ENCODE measurements at regions not wholly inside any gene's neighbourhood (a gene's known extent, or its start where the extent isn't known, plus 50 kb on each side); places are given as distances from the start of the nearest gene placed in this dataset.

DNA sequence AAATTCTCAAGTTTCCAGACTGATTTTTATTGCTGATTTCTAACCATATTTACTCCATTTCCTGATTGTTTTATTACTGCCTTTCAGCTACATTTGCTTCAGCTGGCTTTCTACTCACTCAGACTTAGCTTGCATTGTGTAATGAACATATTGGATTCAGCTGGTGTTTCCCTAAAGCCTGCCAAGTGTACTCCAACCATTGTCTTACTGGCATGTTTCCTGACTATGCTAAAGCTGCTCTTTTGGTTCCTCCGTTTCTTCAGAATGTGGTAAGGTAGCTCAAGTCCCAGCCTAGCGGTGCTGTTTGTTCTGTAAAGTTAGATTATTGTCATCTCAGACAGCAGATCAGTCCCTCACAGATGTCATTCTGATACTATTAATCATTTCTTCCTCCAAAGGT lies 53.1 kb upstream of the GLRA2 start:
- no peak overlapping the region for H3K4me3 Mint-ChIP-seq
- no peaks in the 10 kb centered on the region for H3K4me1 Mint-ChIP-seq
- no peaks in the 10 kb centered on the region for H3K36me3 Mint-ChIP-seq
- H3K27ac Mint-ChIP-seq: no peak overlapping the region
- H3K27me3 Mint-ChIP-seq: no peaks in the 10 kb centered on the region
- DNase-seq: no peak
- H3K9me3 Mint-ChIP-seq: no peaks in the 10 kb centered on the region

DNA sequence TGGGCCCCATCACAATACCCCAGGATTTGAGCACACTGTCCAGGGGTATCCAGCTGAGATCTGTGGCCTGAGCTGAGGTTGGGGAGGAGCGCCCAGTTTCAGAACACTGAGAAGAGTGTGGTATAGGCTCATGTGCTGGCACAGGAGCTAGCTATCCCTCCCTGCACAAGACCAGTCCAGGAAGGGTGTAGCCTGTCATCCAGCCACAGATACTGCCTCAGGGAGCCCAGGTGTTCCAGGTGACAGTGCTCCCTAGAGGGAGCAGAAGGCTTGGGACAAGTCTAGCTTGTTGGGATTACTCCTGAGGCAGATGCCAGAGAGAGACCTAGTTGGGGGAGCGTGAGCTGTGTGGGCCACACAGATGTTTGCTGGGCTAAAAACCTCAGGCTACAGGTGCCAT lies 79.6 kb upstream of the GLRA2 start:
- DNase-seq: no peak
- no peak overlapping the region for H3K4me3 Mint-ChIP-seq
- H3K27ac Mint-ChIP-seq: no peak overlapping the region
- H3K27me3 Mint-ChIP-seq: no peaks in the 10 kb centered on the region
- H3K4me1 Mint-ChIP-seq: no peaks in the 10 kb centered on the region
- H3K36me3 Mint-ChIP-seq: no peaks in the 10 kb centered on the region
- no peaks in the 10 kb centered on the region for H3K9me3 Mint-ChIP-seq

DNA sequence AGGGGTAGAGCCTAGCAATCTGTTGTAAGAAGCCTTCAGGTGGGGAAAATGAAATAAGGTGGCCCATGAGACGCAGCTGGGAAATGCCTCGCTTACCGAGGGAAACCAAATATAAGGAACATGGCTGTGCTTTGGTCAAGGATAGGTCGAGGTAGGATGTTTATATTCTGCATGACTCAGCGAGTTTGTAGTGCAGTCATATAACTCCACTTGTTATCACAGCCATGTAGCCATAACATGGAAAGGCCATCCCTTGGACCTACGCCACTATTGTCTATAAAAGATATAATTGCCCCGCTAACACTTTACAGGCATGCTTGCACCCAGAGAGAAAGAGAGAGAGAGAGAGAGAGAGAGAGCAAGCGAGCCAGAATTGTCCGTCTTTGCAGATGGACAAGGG lies 80.9 kb upstream of the GLRA2 start:
- Mint-ChIP-seq H3K27me3 (no peaks in the 10 kb centered on the region), H3K4me3 (no peak overlapping the region), H3K27ac (no peak overlapping the region), H3K36me3 (no peaks in the 10 kb centered on the region), H3K4me1 (no peaks in the 10 kb centered on the region), H3K9me3 (no peaks in the 10 kb centered on the region)
- no peak for DNase-seq

DNA sequence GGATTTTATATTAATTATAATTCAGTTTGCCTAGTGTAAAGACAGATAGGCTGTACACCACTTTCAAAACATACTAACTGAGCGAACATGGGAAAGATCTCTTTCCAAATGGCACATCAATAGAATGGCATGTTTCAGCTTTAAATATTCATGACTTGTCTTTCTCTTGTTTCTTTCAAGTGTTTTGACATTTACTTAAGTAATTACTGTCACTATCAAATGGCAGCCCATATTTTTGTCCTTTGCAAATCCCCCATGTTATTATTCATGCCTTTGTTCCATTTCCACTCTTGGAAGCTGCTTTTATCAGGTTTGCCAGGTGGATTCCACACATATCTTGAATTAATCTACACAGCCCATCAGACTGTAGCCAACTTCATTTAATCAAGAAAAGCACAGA lies 89.2 kb upstream of the GLRA2 start:
- Mint-ChIP-seq H3K36me3 (no peaks in the 10 kb centered on the region), H3K4me1 (no peaks in the 10 kb centered on the region), H3K4me3 (no peak overlapping the region), H3K27me3 (no peaks in the 10 kb centered on the region), H3K9me3 (no peaks in the 10 kb centered on the region), H3K27ac (no peak overlapping the region)
- no peak for DNase-seq

DNA sequence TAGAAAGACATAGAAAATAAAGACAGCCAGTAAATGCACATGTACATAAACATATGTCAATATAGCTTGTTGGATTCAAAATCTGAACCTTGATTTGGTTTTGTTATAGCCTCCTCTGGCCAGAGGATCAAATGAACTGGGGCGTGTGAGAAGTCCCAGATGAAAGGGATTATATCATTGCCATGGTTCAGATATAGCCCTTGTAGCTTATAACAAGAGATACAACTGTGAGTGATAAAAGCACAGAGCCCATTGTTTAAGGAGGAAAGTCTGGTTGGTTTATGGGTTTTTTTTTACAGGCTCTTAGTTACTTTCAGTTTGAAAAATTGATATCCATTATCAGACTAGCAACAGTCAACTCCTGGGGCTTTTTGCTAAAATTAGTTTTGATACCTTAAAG lies 101.7 kb upstream of the GLRA2 start:
- no peak overlapping the region for H3K27ac Mint-ChIP-seq
- no peaks in the 10 kb centered on the region for H3K4me1 Mint-ChIP-seq

DNA sequence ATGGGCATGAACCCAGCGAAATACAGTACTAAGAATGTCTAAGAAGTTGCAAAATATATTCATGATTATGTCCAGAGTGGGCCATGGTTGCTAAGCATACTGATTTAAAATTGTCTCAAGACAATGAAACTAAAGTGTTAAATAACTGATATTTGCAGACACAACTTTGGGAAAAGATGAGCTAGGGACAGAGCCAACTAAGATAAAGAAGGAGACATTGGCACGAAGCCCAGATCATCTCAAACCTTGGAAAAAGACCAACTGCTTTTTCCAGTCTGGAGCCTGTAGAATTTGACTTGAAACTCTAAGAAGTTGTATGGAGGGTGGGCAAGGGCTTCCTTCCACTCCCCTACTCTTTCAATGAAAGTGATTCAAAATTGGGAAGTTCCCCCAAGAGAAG lies 108.5 kb upstream of the GLRA2 start:
- Mint-ChIP-seq H3K36me3 (no peaks in the 10 kb centered on the region), H3K9me3 (no peaks in the 10 kb centered on the region), H3K4me3 (no peak overlapping the region), H3K4me1 (no peaks in the 10 kb centered on the region), H3K27ac (no peak overlapping the region), H3K27me3 (no peaks in the 10 kb centered on the region)
- DNase-seq: no peak

More for the DNA sequence above, 101.7 kb upstream of the GLRA2 start:
- Mint-ChIP-seq H3K9me3 (no peaks in the 10 kb centered on the region), H3K27me3 (no peaks in the 10 kb centered on the region), H3K36me3 (no peaks in the 10 kb centered on the region), H3K4me3 (no peak overlapping the region)
- no peak for DNase-seq

DNA sequence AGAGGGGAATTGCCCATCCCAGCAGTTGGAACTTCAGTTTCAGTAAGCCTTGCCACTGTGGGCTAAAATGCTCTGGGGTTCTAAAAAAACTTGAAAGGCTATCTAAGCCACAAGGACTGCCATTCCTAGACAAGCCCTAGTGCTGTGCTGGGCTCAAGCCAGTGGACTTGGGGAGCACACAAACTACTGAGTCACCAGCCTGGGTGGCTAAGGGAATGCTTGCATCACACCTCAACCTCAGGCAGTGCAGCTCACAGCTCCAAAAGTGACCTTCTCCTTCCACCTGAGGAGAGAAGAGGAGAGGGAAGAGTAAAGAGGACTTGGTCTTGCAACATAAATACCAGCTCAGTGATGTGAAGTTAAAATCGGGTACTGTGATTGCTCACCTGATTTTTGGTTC lies 116.7 kb upstream of the GLRA2 start:
- H3K4me3 Mint-ChIP-seq: no peak overlapping the region
- no peak overlapping the region for H3K27ac Mint-ChIP-seq
- no peak for DNase-seq

DNA sequence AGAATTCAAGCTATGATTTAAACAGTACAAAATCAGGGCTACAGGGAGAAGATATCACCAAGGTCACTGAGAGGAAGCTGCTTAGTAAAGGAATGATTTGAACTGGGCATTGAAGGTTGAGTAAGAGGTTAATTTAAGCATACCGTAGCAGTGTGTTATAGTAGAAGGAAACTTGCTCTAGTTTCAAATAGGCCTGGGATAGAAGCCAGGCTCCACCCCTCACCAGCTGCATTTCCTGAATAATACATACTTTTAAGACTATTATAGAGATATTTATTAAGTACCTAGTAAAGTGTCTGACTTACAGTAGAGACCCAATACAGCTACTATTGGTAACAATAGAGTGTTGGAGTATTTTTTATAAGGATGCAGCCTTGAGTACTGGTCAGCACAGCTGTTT lies 118.0 kb upstream of the GLRA2 start:
- no peaks in the 10 kb centered on the region for H3K9me3 Mint-ChIP-seq
- no peak for DNase-seq
- no peak overlapping the region for H3K4me3 Mint-ChIP-seq
- no peak overlapping the region for H3K27ac Mint-ChIP-seq
- H3K36me3 Mint-ChIP-seq: no peaks in the 10 kb centered on the region
- H3K27me3 Mint-ChIP-seq: peaks cover 4% of the 10 kb centered on the region
- H3K4me1 Mint-ChIP-seq: no peaks in the 10 kb centered on the region

More for the DNA sequence above, 116.7 kb upstream of the GLRA2 start:
- Mint-ChIP-seq H3K36me3 (no peaks in the 10 kb centered on the region), H3K9me3 (no peaks in the 10 kb centered on the region), H3K4me1 (no peaks in the 10 kb centered on the region), H3K27me3 (peaks cover 4% of the 10 kb centered on the region)

DNA sequence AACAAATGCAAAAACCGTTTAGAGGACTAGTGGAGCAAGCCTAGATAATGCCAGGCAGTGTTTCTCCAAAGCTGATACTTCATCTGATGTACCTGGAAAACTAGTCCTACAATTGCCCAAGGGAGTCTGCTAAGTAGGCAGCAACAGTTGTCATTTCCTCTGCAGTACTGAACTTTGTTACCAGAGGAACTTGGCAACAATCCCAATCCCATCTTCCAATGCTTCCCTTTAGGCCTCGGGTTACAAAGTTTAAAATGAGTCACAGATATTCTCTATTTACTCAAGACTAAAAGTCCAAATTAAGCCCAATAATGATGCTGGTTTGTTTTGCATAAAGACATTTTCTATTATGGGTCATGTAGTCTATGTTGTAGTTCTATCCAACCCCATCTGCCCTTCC lies 120.0 kb upstream of the GLRA2 start:
- H3K4me1 Mint-ChIP-seq: no peaks in the 10 kb centered on the region
- H3K4me3 Mint-ChIP-seq: no peak overlapping the region
- H3K27ac Mint-ChIP-seq: no peak overlapping the region
- H3K27me3 Mint-ChIP-seq: peaks cover 4% of the 10 kb centered on the region
- DNase-seq: no peak
- no peaks in the 10 kb centered on the region for H3K36me3 Mint-ChIP-seq
- H3K9me3 Mint-ChIP-seq: no peaks in the 10 kb centered on the region

DNA sequence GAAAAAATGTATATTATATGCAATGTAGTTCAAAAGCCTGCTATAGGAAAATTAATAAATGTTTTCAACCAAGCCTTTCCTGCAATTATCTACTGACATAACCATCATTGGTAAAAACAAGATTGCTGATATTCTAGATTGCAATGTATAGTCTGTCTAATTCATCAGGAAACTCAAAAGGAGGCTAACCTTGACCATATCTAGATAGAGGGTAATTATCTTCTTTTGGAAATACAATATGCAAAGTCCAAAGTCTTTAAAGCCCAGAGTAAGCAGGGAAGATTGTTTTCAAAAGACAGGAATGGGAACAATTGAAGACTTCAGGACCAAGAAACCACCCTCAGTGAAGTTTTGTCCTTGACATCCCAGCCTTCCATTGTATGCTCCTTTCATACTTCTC lies 123.1 kb upstream of the GLRA2 start:
- no peaks in the 10 kb centered on the region for H3K9me3 Mint-ChIP-seq
- no peak overlapping the region for H3K4me3 Mint-ChIP-seq
- peaks cover 3% of the 10 kb centered on the region for H3K27me3 Mint-ChIP-seq
- DNase-seq: no peak
- no peaks in the 10 kb centered on the region for H3K4me1 Mint-ChIP-seq
- no peak overlapping the region for H3K27ac Mint-ChIP-seq
- H3K36me3 Mint-ChIP-seq: no peaks in the 10 kb centered on the region

DNA sequence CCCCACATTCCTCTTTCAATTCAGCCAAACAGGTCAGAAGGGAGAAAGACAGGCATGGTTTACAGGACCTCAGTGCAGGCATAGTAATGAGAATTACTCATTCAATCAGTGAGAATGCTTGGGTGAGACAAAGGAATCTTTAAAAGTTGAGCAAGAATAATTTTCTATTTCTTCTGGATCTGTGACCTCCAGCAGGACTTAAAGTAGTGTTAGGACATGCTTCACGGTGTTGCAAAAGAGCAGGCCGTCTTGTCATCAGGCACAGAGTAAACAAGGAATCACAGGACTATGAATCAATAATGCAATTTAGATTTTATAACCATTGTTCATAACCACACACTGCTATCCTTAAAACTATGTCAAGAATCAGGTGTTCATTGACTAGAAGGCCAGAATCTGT lies 130.6 kb upstream of the GLRA2 start:
- H3K27ac Mint-ChIP-seq: no peak overlapping the region
- peaks cover 2% of the 10 kb centered on the region for H3K9me3 Mint-ChIP-seq
- H3K36me3 Mint-ChIP-seq: no peaks in the 10 kb centered on the region
- no peak for DNase-seq
- no peaks in the 10 kb centered on the region for H3K4me1 Mint-ChIP-seq
- no peaks in the 10 kb centered on the region for H3K27me3 Mint-ChIP-seq
- H3K4me3 Mint-ChIP-seq: no peak overlapping the region

DNA sequence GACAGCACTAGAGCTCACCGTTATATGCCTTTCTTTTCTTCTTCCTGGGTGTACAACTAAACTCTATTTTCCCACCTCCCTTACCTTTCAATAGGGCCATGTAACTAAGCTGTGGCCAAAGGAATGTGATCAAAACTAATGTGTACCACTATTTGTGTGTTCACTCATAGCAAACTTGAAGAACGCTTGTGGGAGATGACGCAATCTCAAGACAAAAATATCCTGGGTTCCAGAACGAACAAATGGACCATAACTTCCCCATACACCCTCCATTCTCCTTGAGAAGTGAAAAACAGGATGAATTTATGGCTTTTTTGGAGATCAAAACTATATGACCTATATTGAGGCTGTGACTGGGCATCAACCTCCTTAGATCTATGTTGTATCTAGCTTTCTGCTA lies 139.7 kb upstream of the GLRA2 start:
- Mint-ChIP-seq H3K27ac (no peak overlapping the region), H3K4me1 (no peaks in the 10 kb centered on the region), H3K36me3 (no peaks in the 10 kb centered on the region), H3K4me3 (no peak overlapping the region), H3K9me3 (no peaks in the 10 kb centered on the region), H3K27me3 (no peaks in the 10 kb centered on the region)
- DNase-seq: no peak

DNA sequence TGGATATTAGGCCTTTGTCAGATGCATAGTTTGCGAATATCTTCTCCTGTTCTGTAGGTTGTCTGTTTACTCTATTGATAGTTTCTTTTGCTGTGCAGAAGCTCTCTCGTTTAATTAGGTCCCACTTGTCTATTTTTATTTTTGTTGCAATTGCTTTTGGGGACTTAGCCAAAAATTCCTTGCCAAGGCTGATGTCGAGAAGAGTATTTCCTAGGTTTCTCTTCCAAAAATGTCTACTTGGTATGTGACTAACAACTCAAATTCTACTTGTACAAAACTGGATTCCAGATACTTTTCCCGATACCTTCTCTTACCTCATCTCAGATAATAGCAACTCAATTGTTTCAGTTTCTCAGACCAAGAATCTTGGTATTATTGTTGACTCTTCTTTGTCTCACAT lies 142.4 kb upstream of the GLRA2 start:
- no peak for DNase-seq
- H3K4me1 Mint-ChIP-seq: no peaks in the 10 kb centered on the region
- no peaks in the 10 kb centered on the region for H3K36me3 Mint-ChIP-seq
- H3K27me3 Mint-ChIP-seq: no peaks in the 10 kb centered on the region
- H3K4me3 Mint-ChIP-seq: no peak overlapping the region
- no peaks in the 10 kb centered on the region for H3K9me3 Mint-ChIP-seq
- no peak overlapping the region for H3K27ac Mint-ChIP-seq

DNA sequence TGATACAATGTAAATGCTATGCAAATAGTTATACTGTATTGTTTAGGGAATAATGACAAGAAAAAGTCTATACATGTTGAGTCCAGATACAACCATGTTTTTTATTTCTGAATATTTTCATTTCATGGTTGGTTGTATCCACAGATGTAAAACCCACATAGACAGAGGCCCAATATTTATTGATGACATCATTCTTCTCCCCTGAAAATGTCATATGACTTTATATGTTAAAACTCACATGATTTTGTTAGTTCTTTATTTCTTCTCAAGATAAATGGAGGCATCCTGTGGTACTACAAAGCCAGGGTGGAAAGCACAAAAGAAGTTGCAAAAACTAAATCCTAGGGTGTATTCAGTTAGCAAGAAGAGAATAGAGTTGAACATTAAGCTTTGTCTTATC lies 149.3 kb upstream of the GLRA2 start:
- no peak overlapping the region for H3K27ac Mint-ChIP-seq
- no peaks in the 10 kb centered on the region for H3K27me3 Mint-ChIP-seq
- no peaks in the 10 kb centered on the region for H3K36me3 Mint-ChIP-seq
- no peak overlapping the region for H3K4me3 Mint-ChIP-seq
- H3K9me3 Mint-ChIP-seq: no peaks in the 10 kb centered on the region
- no peaks in the 10 kb centered on the region for H3K4me1 Mint-ChIP-seq
- DNase-seq: no peak

DNA sequence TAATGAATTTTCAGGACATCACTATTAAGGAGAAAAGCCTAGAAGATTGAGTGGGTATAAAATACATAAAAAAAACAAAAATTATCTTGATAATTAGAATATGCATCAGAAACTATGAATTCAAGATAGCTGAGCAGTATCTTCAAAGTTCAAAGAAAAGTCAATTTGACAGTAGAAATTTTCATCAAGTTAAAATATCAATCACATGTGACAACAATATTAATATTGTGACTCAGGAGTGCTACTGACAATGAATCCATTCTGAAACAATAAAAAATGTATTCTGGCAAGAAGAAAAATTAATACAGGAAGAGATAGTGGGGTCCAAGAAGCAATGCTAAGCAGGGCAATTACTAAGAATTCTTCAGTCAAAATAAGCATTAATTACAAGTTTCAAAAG lies 151.9 kb upstream of the GLRA2 start:
- Mint-ChIP-seq H3K36me3 (no peaks in the 10 kb centered on the region), H3K27ac (no peak overlapping the region), H3K4me3 (no peak overlapping the region), H3K9me3 (no peaks in the 10 kb centered on the region), H3K4me1 (no peaks in the 10 kb centered on the region), H3K27me3 (no peaks in the 10 kb centered on the region)
- no peak for DNase-seq

DNA sequence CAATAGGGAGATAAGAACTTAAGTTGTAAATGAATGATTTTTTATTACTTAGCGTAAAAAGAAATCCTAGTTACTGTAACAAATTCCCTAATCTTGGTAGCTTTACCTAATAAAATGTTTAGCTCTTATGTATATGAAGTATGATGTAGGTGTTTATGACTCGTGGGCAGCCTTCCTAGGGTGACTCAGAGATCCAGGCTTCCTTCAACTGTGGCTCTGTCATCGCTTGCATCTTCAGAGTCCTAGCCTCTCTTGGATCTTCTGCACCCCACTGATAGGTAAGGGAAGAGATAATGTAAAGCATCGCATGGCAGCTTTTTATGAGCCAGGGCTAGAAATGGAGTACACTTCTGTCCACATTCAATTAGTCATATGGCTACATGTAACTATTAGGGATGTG lies 165.6 kb upstream of the GLRA2 start:
- Mint-ChIP-seq H3K4me3 (no peak overlapping the region), H3K4me1 (no peaks in the 10 kb centered on the region), H3K27me3 (no peaks in the 10 kb centered on the region), H3K9me3 (no peaks in the 10 kb centered on the region), H3K27ac (no peak overlapping the region), H3K36me3 (no peaks in the 10 kb centered on the region)
- DNase-seq: no peak

DNA sequence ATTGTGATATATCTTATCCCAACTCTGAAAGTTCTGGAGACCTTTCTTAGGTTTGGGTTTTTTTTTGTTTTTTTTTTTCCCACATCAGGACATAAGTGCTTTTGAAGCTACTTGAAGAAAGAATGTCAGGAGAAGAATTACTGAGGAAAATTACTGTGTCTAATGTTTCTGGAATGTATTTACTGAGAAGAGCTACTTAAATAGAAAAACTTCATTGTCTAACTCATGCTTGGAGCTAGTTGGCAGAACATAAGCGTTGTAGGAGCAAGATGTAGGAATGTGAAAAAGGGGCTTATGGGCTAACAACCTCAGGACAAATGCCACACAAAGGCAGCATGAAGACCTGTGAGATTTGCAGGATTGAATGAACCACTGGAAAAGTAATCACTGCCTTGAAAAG lies 166.6 kb upstream of the GLRA2 start:
- no peak for DNase-seq
- Mint-ChIP-seq H3K4me3 (no peak overlapping the region), H3K27ac (no peak overlapping the region), H3K36me3 (no peaks in the 10 kb centered on the region), H3K4me1 (no peaks in the 10 kb centered on the region), H3K27me3 (no peaks in the 10 kb centered on the region), H3K9me3 (no peaks in the 10 kb centered on the region)

All from activated naive CD8-positive, alpha-beta T cell treated with anti-CD3 and anti-CD28 coated beads for 36 hours (primary cell).